Activated T-cell treated with anti-CD3 and anti-CD28 coated beads, Interleukin-2, amount 50 U/mL, for 24 hours (primary cell): ENCODE measurements at regions not wholly inside any gene's neighbourhood (a gene's known extent, or its start where the extent isn't known, plus 50 kb on each side); places are given as distances from the start of the nearest gene placed in this dataset.
A peak's percentile ranks its signal among the peaks of the same experiment; 100 is the strongest.

Source experiments
- DNase-seq: peaks from one replicate; pipeline ENCODE4 v3.0.0-alpha.2; 2020
- H3K27ac Mint-ChIP-seq: 2 replicates; pipeline ENCODE4 v1.8.0; 2020; ENCODE audit warnings: mild to moderate bottlenecking, mixed read lengths
- H3K27me3 Mint-ChIP-seq: 2 replicates; pipeline ENCODE4 v1.8.0; 2020; ENCODE audit warnings: mixed read lengths
- H3K36me3 Mint-ChIP-seq: 2 replicates; pipeline ENCODE4 v1.8.0; 2020; ENCODE audit warnings: low read depth, mixed read lengths
- H3K4me1 Mint-ChIP-seq: 2 replicates; pipeline ENCODE4 v1.8.0; 2020; ENCODE audit warnings: low read depth, mixed read lengths
- H3K4me3 Mint-ChIP-seq: 2 replicates; pipeline ENCODE4 v1.8.0; 2020; ENCODE audit warnings: mild to moderate bottlenecking, moderate library complexity, mixed read lengths
- H3K9me3 Mint-ChIP-seq: 2 replicates; pipeline ENCODE4 v1.8.0; 2020; ENCODE audit warnings: mixed read lengths

GRCh38 chr10:42938351-42938750 lies 138.5 kb upstream of the RET start:
- H3K9me3 Mint-ChIP-seq: no peaks in the 10 kb centered on the region
- H3K36me3 Mint-ChIP-seq: no peaks in the 10 kb centered on the region
- no peak overlapping the region for H3K27ac Mint-ChIP-seq
- H3K4me1 Mint-ChIP-seq: peaks cover 7% of the 10 kb centered on the region
- no peak overlapping the region for H3K4me3 Mint-ChIP-seq
- peak; percentile 11 for DNase-seq
- peaks cover 23% of the 10 kb centered on the region for H3K27me3 Mint-ChIP-seq

GRCh38 chr10:42939237-42939636 lies 137.6 kb upstream of the RET start:
- Mint-ChIP-seq H3K36me3 (no peaks in the 10 kb centered on the region), H3K4me1 (no peaks in the 10 kb centered on the region), H3K9me3 (no peaks in the 10 kb centered on the region), H3K4me3 (no peak overlapping the region), H3K27ac (no peak overlapping the region), H3K27me3 (peaks cover 16% of the 10 kb centered on the region)
- peak; percentile 11 for DNase-seq

- DNase-seq: no peak
- no peak overlapping the region for H3K4me3 Mint-ChIP-seq
- no peaks in the 10 kb centered on the region for H3K36me3 Mint-ChIP-seq
- peaks cover 10% of the 10 kb centered on the region for H3K27me3 Mint-ChIP-seq
- no peaks in the 10 kb centered on the region for H3K9me3 Mint-ChIP-seq
- H3K27ac Mint-ChIP-seq: no peak overlapping the region
- no peaks in the 10 kb centered on the region for H3K4me1 Mint-ChIP-seq
These were observed 137.0 kb upstream of the RET start for GRCh38 chr10:42939685-42940366.

- Mint-ChIP-seq H3K9me3 (no peaks in the 10 kb centered on the region), H3K27ac (no peak overlapping the region), H3K36me3 (no peaks in the 10 kb centered on the region), H3K4me1 (no peaks in the 10 kb centered on the region), H3K4me3 (no peak overlapping the region), H3K27me3 (peaks cover 3% of the 10 kb centered on the region)
- DNase-seq: peak; percentile 16
These were observed 136.2 kb upstream of the RET start for GRCh38 chr10:42940487-42941294.

- no peak overlapping the region for H3K27ac Mint-ChIP-seq
- peak; percentile 2 for DNase-seq
- H3K36me3 Mint-ChIP-seq: no peaks in the 10 kb centered on the region
- no peaks in the 10 kb centered on the region for H3K9me3 Mint-ChIP-seq
- peaks cover 7% of the 10 kb centered on the region for H3K27me3 Mint-ChIP-seq
- H3K4me1 Mint-ChIP-seq: no peaks in the 10 kb centered on the region
- no peak overlapping the region for H3K4me3 Mint-ChIP-seq
These were observed 135.6 kb upstream of the RET start for GRCh38 chr10:42941295-42941644.

- Mint-ChIP-seq H3K4me3 (no peak overlapping the region), H3K4me1 (no peaks in the 10 kb centered on the region), H3K27me3 (peaks cover 8% of the 10 kb centered on the region), H3K27ac (no peak overlapping the region), H3K36me3 (no peaks in the 10 kb centered on the region), H3K9me3 (no peaks in the 10 kb centered on the region)
- DNase-seq: peak; percentile 7
These were observed 135.1 kb upstream of the RET start for GRCh38 chr10:42941790-42942189.

- DNase-seq: peak; percentile 14
- Mint-ChIP-seq H3K27ac (no peak overlapping the region), H3K36me3 (no peaks in the 10 kb centered on the region), H3K27me3 (peaks cover 8% of the 10 kb centered on the region), H3K4me1 (no peaks in the 10 kb centered on the region), H3K9me3 (no peaks in the 10 kb centered on the region), H3K4me3 (no peak overlapping the region)
These were observed 134.5 kb upstream of the RET start for GRCh38 chr10:42942279-42942950.

GRCh38 chr10:42943025-42943818 lies 133.6 kb upstream of the RET start:
- H3K36me3 Mint-ChIP-seq: no peaks in the 10 kb centered on the region
- peaks cover 8% of the 10 kb centered on the region for H3K27me3 Mint-ChIP-seq
- no peaks in the 10 kb centered on the region for H3K9me3 Mint-ChIP-seq
- no peak overlapping the region for H3K27ac Mint-ChIP-seq
- H3K4me3 Mint-ChIP-seq: no peak overlapping the region
- DNase-seq: peak; percentile 16
- H3K4me1 Mint-ChIP-seq: no peaks in the 10 kb centered on the region

GRCh38 chr10:42948040-42948439 lies 128.8 kb upstream of the RET start:
- no peak overlapping the region for H3K27ac Mint-ChIP-seq
- H3K4me3 Mint-ChIP-seq: no peak overlapping the region
- peaks cover 22% of the 10 kb centered on the region for H3K27me3 Mint-ChIP-seq

GRCh38 chr10:42949287-42949686 lies 127.6 kb upstream of the RET start:
- Mint-ChIP-seq H3K4me3 (no peak overlapping the region), H3K27ac (no peak overlapping the region), H3K27me3 (peaks cover 22% of the 10 kb centered on the region), H3K36me3 (no peaks in the 10 kb centered on the region), H3K4me1 (no peaks in the 10 kb centered on the region), H3K9me3 (no peaks in the 10 kb centered on the region)
- DNase-seq: no peak

More at GRCh38 chr10:42948040-42948439, 128.8 kb upstream of the RET start:
- Mint-ChIP-seq H3K9me3 (no peaks in the 10 kb centered on the region), H3K36me3 (no peaks in the 10 kb centered on the region), H3K4me1 (no peaks in the 10 kb centered on the region)
- no peak for DNase-seq

- H3K27me3 Mint-ChIP-seq: peaks cover 22% of the 10 kb centered on the region
- no peaks in the 10 kb centered on the region for H3K9me3 Mint-ChIP-seq
- H3K36me3 Mint-ChIP-seq: no peaks in the 10 kb centered on the region
- H3K4me3 Mint-ChIP-seq: no peak overlapping the region
- DNase-seq: no peak
- no peak overlapping the region for H3K27ac Mint-ChIP-seq
- H3K4me1 Mint-ChIP-seq: no peaks in the 10 kb centered on the region
These were observed 126.0 kb upstream of the RET start for GRCh38 chr10:42950606-42951485.

- H3K4me3 Mint-ChIP-seq: no peak overlapping the region
- no peak overlapping the region for H3K27ac Mint-ChIP-seq
- no peaks in the 10 kb centered on the region for H3K4me1 Mint-ChIP-seq
- H3K27me3 Mint-ChIP-seq: peaks cover 17% of the 10 kb centered on the region
- DNase-seq: peak; percentile 15
- H3K9me3 Mint-ChIP-seq: no peaks in the 10 kb centered on the region
- no peaks in the 10 kb centered on the region for H3K36me3 Mint-ChIP-seq
These were observed 125.2 kb upstream of the RET start for GRCh38 chr10:42951486-42952251.

- H3K4me3 Mint-ChIP-seq: no peak overlapping the region
- no peaks in the 10 kb centered on the region for H3K36me3 Mint-ChIP-seq
- H3K27ac Mint-ChIP-seq: no peak overlapping the region
- no peaks in the 10 kb centered on the region for H3K4me1 Mint-ChIP-seq
- no peaks in the 10 kb centered on the region for H3K9me3 Mint-ChIP-seq
- DNase-seq: peak; percentile 18
- H3K27me3 Mint-ChIP-seq: peaks cover 17% of the 10 kb centered on the region
These were observed 124.5 kb upstream of the RET start for GRCh38 chr10:42952349-42952748.
